HEK293 (cell line): ENCODE measurements at regions not wholly inside any gene's neighbourhood (a gene's known extent, or its start where the extent isn't known, plus 50 kb on each side); places are given as distances from the start of the nearest gene placed in this dataset.

Experiments used
- CTCF ChIA-PET: fragments of 350-600 bp; formaldehyde crosslinking; extraction: SDS; loops from one replicate; lab custom pipeline; 2021; ENCODE audit warnings: antibody characterized with exemption; lab: Yijun Ruan, JAX
- POLR2A ChIA-PET: fragments of 300-600 bp; formaldehyde crosslinking; extraction: SDS; loops from one replicate; lab custom pipeline; 2020; ENCODE audit warnings: antibody characterized with exemption, inconsistent platforms; lab: Yijun Ruan, JAX
- H3K27ac ChIP-seq: fragments of 200-500 bp; sonication (Bioruptor generic); 2 replicates; pipeline ENCODE4 v1.5.1; 2014; ENCODE audit warnings: low read depth, low read length, control low read depth, inconsistent platforms; ENCODE audit errors: extremely low read depth
- H3K36me3 ChIP-seq, 2 experiments: fragments of 200-500 bp in 1 of 2; sonication (Bioruptor generic) in 1 of 2; 1 replicate in 1 of 2; 2 replicates in 1 of 2; pipeline ENCODE4 v1.5.1; 2014 to 2017; ENCODE audit warnings: inconsistent platforms in 2 of 2, low read length in 2 of 2; ENCODE audit not compliant: control insufficient read depth in 2 of 2, insufficient read depth in 1 of 2
- H3K4me1 ChIP-seq: fragments of 200-500 bp; sonication (Bioruptor generic); 2 replicates; pipeline ENCODE4 v1.5.1; 2014; ENCODE audit warnings: mild to moderate bottlenecking, low read length, inconsistent platforms; ENCODE audit not compliant: control insufficient read depth, insufficient read depth
- H3K4me3 ChIP-seq: 2 replicates; pipeline ENCODE4 v1.5.1; 2011; ENCODE audit warnings: low read depth, mild to moderate bottlenecking, control low read depth, low read length, moderate library complexity
- H3K9me3 ChIP-seq: fragments of 200-500 bp; sonication (Bioruptor generic); 2 replicates; pipeline ENCODE4 v1.5.1; 2014; ENCODE audit warnings: low read depth, low read length, inconsistent platforms; ENCODE audit not compliant: control insufficient read depth, insufficient read depth
- GLIS2 ChIP-seq: fragments of 450-650 bp; formaldehyde crosslinking; IDR thresholded peaks from 2 replicates; pipeline ENCODE4 v1.5.1; 2016; ENCODE audit warnings: missing biosample characterization, missing genetic modification characterization
- IKZF3 ChIP-seq: fragments of 450-650 bp; IDR thresholded peaks from 2 replicates; pipeline ENCODE4 v1.5.0; 2018; ENCODE audit warnings: missing biosample characterization, mild to moderate bottlenecking, missing genetic modification characterization, moderate library complexity
- KLF8 ChIP-seq: fragments of 450-650 bp; formaldehyde crosslinking; IDR thresholded peaks from 2 replicates; pipeline ENCODE4 v1.5.1; 2016; ENCODE audit warnings: missing biosample characterization, missing genetic modification characterization
- ZEB2 ChIP-seq: fragments of 450-650 bp; formaldehyde crosslinking; IDR thresholded peaks from 2 replicates; pipeline ENCODE4 v1.5.1; 2016; ENCODE audit warnings: missing biosample characterization, missing genetic modification characterization
- ZFP37 ChIP-seq: fragments of 450-650 bp; formaldehyde crosslinking; IDR thresholded peaks from 2 replicates; pipeline ENCODE4 v1.5.1; 2016; ENCODE audit warnings: missing biosample characterization, missing genetic modification characterization
- ZNF223 ChIP-seq: fragments of 450-650 bp; formaldehyde crosslinking; IDR thresholded peaks from 2 replicates; pipeline ENCODE4 v1.5.1; 2016; ENCODE audit warnings: missing biosample characterization, missing genetic modification characterization
- ZNF600 ChIP-seq: fragments of 450-650 bp; formaldehyde crosslinking; IDR thresholded peaks from 2 replicates; pipeline ENCODE4 v1.5.1; 2016; ENCODE audit warnings: missing biosample characterization, missing genetic modification characterization
- ZNF747 ChIP-seq: fragments of 450-650 bp; formaldehyde crosslinking; IDR thresholded peaks from 2 replicates; pipeline ENCODE4 v1.5.1; 2016; ENCODE audit warnings: missing biosample characterization, missing genetic modification characterization
- ZNF785 ChIP-seq: fragments of 450-650 bp; formaldehyde crosslinking; IDR thresholded peaks from 2 replicates; pipeline ENCODE4 v1.5.1; 2016; ENCODE audit warnings: missing biosample characterization, missing genetic modification characterization
- ZNF792 ChIP-seq: fragments of 450-650 bp; formaldehyde crosslinking; IDR thresholded peaks from 2 replicates; pipeline ENCODE4 v1.5.1; 2016; ENCODE audit warnings: missing biosample characterization, missing genetic modification characterization
- ZSCAN30 ChIP-seq: fragments of 450-650 bp; IDR thresholded peaks from 2 replicates; pipeline ENCODE4 v1.5.1; 2018; ENCODE audit warnings: missing biosample characterization, mild to moderate bottlenecking, missing genetic modification characterization, moderate library complexity
- TF ChIP-seq, protein P1 (sequence below): fragments of 450-650 bp; formaldehyde crosslinking; IDR thresholded peaks from 2 replicates; pipeline ENCODE4 v1.5.1; 2016; ENCODE audit warnings: missing biosample characterization, missing genetic modification characterization
- TF ChIP-seq, protein P2 (sequence below): fragments of 450-650 bp; formaldehyde crosslinking; IDR thresholded peaks from 2 replicates; pipeline ENCODE4 v1.5.1; 2016; ENCODE audit warnings: missing biosample characterization, missing genetic modification characterization
- TF ChIP-seq, protein P3 (sequence below): fragments of 450-650 bp; formaldehyde crosslinking; IDR thresholded peaks from 2 replicates; pipeline ENCODE4 v1.5.1; 2017; ENCODE audit warnings: missing biosample characterization, missing genetic modification characterization
- TF ChIP-seq, protein P4 (sequence below): fragments of 450-650 bp; formaldehyde crosslinking; IDR thresholded peaks from 2 replicates; pipeline ENCODE4 v1.5.1; 2016; ENCODE audit warnings: missing biosample characterization, missing genetic modification characterization
- TF ChIP-seq, protein P5 (sequence below): fragments of 450-650 bp; formaldehyde crosslinking; IDR thresholded peaks from 2 replicates; pipeline ENCODE4 v1.5.1; 2016; ENCODE audit warnings: missing biosample characterization, missing genetic modification characterization
- TF ChIP-seq, protein P6 (sequence below): fragments of 450-650 bp; formaldehyde crosslinking; IDR thresholded peaks from 2 replicates; pipeline ENCODE4 v1.5.1; 2016; ENCODE audit warnings: missing biosample characterization, missing genetic modification characterization

DNA sequence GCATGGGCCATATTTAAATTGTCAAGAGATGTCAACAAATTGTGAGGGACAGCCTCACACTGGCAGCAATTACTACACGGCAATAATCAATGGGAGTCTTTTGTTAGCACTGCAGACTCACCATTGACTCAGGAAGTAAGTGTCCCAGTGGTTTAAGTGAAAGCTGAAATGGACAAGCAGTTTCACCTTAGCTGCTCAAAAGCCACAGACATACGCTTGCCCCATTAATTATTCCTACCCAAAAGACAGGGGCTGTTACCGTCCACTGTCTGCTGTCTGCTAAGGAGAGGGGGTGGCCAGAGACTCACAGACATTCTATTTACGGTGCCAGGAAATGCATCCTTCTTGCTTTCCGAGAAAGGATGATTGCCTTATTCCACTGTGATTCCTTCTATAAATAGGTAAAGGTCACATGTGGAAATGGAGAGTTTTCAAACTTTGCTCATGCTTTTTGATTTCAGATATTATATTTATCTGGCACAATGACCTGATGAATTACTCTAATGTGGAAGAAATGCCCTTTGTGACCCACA is 309.7 kb upstream of the NFE2L3 start (continued):
- TF ChIP-seq, protein P1, sequence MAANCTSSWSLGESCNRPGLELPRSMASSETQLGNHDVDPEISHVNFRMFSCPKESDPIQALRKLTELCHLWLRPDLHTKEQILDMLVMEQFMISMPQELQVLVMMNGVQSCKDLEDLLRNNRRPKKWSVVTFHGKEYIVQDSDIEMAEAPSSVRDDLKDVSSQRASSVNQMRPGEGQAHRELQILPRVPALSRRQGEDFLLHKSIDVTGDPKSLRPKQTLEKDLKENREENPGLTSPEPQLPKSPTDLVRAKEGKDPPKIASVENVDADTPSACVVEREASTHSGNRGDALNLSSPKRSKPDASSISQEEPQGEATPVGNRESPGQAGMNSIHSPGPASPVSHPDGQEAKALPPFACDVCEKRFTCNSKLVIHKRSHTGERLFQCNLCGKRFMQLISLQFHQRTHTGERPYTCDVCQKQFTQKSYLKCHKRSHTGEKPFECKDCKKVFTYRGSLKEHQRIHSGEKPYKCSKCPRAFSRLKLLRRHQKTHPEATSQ (tag by site-specific recombination): no peak
- TF ChIP-seq KLF8 (tag by site-specific recombination) (no peak), ZFP37 (tag by site-specific recombination) (no peak)

DNA sequence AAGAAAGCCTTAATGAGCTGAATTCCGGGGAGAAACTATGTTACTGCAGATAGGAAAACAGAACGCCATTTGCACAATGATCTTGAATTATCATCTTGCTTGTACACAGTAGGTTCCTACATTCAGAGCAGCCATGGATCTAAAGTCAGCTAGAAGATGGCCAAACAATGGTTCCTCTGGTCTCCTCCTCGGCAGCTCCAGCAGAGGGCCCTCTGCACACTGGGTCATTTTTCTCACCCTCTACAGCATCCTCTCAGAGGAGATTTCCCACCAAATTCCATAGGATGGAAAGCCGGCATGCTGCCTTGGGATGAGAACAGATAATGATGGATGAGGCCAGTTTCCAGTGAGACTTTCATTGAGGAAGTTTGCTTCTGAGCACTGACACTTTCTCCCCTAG is 308.5 kb upstream of the NFE2L3 start:
- H3K9me3 ChIP-seq: no peaks in the 10 kb centered on the region
- peaks cover 19% of the 10 kb centered on the region for H3K4me1 ChIP-seq
- H3K4me3 ChIP-seq: no peak overlapping the region
- ChIA-PET CTCF (interaction anchor here (0.6 to 3.2 kb wide), 9 partner anchors 8 to 1745 kb away, joined by 3 to 14 read pairs (median 4); no protein-coding TSS in a partner anchor), POLR2A (no interaction called here)
- H3K36me3 ChIP-seq: no peaks in the 10 kb centered on the region
- H3K27ac ChIP-seq: no peak overlapping the region
- TF ChIP-seq ZNF792 (tag by site-specific recombination) (no peak), GLIS2 (no peak), IKZF3 (tag by site-specific recombination) (peak; percentile 40; the same call in 1 of the 2 replicates)
- TF ChIP-seq, protein P2, sequence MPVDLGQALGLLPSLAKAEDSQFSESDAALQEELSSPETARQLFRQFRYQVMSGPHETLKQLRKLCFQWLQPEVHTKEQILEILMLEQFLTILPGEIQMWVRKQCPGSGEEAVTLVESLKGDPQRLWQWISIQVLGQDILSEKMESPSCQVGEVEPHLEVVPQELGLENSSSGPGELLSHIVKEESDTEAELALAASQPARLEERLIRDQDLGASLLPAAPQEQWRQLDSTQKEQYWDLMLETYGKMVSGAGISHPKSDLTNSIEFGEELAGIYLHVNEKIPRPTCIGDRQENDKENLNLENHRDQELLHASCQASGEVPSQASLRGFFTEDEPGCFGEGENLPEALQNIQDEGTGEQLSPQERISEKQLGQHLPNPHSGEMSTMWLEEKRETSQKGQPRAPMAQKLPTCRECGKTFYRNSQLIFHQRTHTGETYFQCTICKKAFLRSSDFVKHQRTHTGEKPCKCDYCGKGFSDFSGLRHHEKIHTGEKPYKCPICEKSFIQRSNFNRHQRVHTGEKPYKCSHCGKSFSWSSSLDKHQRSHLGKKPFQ: no peak
- TF ChIP-seq, protein P3, sequence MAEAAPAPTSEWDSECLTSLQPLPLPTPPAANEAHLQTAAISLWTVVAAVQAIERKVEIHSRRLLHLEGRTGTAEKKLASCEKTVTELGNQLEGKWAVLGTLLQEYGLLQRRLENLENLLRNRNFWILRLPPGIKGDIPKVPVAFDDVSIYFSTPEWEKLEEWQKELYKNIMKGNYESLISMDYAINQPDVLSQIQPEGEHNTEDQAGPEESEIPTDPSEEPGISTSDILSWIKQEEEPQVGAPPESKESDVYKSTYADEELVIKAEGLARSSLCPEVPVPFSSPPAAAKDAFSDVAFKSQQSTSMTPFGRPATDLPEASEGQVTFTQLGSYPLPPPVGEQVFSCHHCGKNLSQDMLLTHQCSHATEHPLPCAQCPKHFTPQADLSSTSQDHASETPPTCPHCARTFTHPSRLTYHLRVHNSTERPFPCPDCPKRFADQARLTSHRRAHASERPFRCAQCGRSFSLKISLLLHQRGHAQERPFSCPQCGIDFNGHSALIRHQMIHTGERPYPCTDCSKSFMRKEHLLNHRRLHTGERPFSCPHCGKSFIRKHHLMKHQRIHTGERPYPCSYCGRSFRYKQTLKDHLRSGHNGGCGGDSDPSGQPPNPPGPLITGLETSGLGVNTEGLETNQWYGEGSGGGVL (tag by site-specific recombination): no peak

DNA sequence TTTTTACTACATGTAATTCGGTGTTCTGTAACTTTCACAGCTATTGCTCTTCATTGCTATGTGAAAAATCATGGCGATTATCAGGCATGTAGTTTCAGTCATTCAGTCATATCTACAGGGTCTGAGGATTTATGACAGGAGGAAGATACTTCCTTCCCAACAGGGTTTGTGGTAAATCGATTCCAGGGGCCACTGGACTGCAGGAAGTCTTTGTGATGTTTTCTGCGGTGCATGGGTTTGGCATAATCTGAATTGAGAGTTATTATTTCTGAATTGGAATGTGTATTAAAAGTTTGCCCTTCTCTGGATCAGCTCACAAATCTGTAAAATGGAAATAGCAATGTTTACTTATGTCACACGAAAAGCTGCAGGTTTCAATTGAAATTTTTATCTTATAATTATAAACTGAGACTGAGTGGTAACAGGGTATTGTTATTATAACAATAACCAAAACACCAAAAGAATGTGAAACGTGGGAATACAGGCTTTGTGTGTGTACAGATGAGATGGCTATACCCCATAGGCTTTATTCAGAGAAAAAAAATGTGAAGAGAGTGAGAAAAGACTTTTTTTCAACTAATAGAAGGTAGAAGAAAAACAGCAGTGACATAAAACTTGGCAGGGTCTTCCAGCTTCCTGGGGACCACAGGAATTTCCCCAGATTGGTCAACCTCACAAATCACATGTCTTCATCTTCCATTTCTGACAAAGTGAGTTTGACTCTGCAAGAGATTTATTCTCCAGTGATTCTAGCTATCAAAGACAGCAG is 307.7 kb upstream of the NFE2L3 start:
- peaks cover 19% of the 10 kb centered on the region for H3K4me1 ChIP-seq

DNA sequence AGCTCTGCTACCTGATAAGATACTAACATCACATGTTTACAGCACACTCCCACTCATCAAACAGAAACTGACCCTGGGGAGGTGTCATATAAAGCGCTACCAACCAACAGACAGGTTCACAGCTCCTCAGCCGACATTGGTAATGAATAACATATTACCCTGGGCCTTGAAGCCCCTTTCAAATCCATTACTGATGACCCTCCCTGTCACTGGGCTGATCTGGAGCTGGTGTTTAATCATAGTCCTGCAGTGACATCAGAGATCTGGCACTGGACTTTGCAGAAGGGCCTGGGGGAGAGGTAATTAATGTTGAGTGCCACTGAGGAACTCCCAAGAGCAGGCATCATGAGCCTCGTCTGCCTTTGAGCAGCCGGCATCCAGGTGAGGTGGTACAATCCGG is 306.5 kb upstream of the NFE2L3 start:
- no peak overlapping the region for H3K27ac ChIP-seq
- ChIA-PET POLR2A (no interaction called here), CTCF (interaction anchor here (0.8 to 3.2 kb wide), 5 partner anchors 9 to 454 kb away, joined by 3 to 14 read pairs (median 9); no protein-coding TSS in a partner anchor)
- H3K4me3 ChIP-seq: no peak overlapping the region
- no peaks in the 10 kb centered on the region for H3K36me3 ChIP-seq
- H3K9me3 ChIP-seq: no peaks in the 10 kb centered on the region
- H3K4me1 ChIP-seq: peaks cover 22% of the 10 kb centered on the region
- TF ChIP-seq, protein P4, sequence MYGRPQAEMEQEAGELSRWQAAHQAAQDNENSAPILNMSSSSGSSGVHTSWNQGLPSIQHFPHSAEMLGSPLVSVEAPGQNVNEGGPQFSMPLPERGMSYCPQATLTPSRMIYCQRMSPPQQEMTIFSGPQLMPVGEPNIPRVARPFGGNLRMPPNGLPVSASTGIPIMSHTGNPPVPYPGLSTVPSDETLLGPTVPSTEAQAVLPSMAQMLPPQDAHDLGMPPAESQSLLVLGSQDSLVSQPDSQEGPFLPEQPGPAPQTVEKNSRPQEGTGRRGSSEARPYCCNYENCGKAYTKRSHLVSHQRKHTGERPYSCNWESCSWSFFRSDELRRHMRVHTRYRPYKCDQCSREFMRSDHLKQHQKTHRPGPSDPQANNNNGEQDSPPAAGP: no peak
- TF ChIP-seq ZNF223 (tag by site-specific recombination) (no peak), ZNF600 (tag by site-specific recombination) (peak; percentile 35; the same call in 1 of the 2 replicates), ZSCAN30 (tag by site-specific recombination) (no peak), ZNF747 (no peak), ZNF785 (tag by site-specific recombination) (no peak)
- TF ChIP-seq, protein P5, sequence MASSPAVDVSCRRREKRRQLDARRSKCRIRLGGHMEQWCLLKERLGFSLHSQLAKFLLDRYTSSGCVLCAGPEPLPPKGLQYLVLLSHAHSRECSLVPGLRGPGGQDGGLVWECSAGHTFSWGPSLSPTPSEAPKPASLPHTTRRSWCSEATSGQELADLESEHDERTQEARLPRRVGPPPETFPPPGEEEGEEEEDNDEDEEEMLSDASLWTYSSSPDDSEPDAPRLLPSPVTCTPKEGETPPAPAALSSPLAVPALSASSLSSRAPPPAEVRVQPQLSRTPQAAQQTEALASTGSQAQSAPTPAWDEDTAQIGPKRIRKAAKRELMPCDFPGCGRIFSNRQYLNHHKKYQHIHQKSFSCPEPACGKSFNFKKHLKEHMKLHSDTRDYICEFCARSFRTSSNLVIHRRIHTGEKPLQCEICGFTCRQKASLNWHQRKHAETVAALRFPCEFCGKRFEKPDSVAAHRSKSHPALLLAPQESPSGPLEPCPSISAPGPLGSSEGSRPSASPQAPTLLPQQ (tag by site-specific recombination): no peak

More for the DNA sequence above, 307.7 kb upstream of the NFE2L3 start:
- no peak overlapping the region for H3K27ac ChIP-seq
- TF ChIP-seq ZEB2 (tag by site-specific recombination): no peak
- TF ChIP-seq, protein P6, sequence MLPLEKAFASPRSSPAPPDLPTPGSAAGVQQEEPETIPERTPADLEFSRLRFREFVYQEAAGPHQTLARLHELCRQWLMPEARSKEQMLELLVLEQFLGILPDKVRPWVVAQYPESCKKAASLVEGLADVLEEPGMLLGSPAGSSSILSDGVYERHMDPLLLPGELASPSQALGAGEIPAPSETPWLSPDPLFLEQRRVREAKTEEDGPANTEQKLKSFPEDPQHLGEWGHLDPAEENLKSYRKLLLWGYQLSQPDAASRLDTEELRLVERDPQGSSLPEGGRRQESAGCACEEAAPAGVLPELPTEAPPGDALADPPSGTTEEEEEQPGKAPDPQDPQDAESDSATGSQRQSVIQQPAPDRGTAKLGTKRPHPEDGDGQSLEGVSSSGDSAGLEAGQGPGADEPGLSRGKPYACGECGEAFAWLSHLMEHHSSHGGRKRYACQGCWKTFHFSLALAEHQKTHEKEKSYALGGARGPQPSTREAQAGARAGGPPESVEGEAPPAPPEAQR (tag by site-specific recombination): no peak
- CTCF ChIA-PET: interaction anchor here (0.7 to 3.2 kb wide), 10 partner anchors 7 to 453 kb away, joined by 3 to 14 read pairs (median 4); no protein-coding TSS in a partner anchor
- no peaks in the 10 kb centered on the region for H3K36me3 ChIP-seq
- POLR2A ChIA-PET: no interaction called here
- H3K9me3 ChIP-seq: no peaks in the 10 kb centered on the region
- H3K4me3 ChIP-seq: no peak overlapping the region
